ENCODE measurements at regions not wholly inside any gene's neighbourhood (a gene's known extent, or its start where the extent isn't known, plus 50 kb on each side); places are given as distances from the start of the nearest gene placed in this dataset.

- CTCF ChIA-PET, result no interaction called here
- RAD21 ChIA-PET (ENCODE audit: low non-redundant PET in 1 of 2, low total read pairs in 2 of 2, uncharacterized antibody in 2 of 2, unreplicated experiment in 2 of 2), result no interaction called here
- POLR2A ChIA-PET, result no interaction called here
- Histone ChIP-seq H3K9me2 (ENCODE audit: insufficient read depth) (no peaks in the 10 kb centered on the region), H3K79me2 (ENCODE audit: insufficient read depth, low read length) (no peaks in the 10 kb centered on the region), H3K27me3 (ENCODE audit: insufficient read depth, low read length) (no peaks in the 10 kb centered on the region), H3K9ac (ENCODE audit: low read length) (no peak overlapping the region), H3K36me3 (ENCODE audit: control insufficient read depth in 1 of 2, insufficient read depth in 2 of 2, low read length in 2 of 2) (no peaks in the 10 kb centered on the region), H3K9me3 (ENCODE audit: control insufficient read depth in 1 of 2, insufficient read depth in 1 of 2, low read depth in 1 of 2, low read length in 2 of 2) (no peaks in the 10 kb centered on the region; a peak in 1 of 4 replicates), H3K4me3 (replicated peaks in 1 of 2; ENCODE audit: low read depth in 1 of 2, low read length in 2 of 2) (no peak overlapping the region), H2AFZ (ENCODE audit: low read depth, low read length, poor library complexity, severe bottlenecking) (no peak overlapping the region), H4K20me1 (ENCODE audit: insufficient read depth) (no peaks in the 10 kb centered on the region), H3K4me1 (ENCODE audit: control insufficient read depth in 1 of 2, insufficient read depth in 2 of 2, low read length in 2 of 2) (no peaks in the 10 kb centered on the region), H3K27ac (ENCODE audit: low read depth, low read length) (no peak overlapping the region), H3K4me2 (ENCODE audit: low read length) (no peak overlapping the region)
- TF ChIP-seq SP1 (IDR thresholded peaks at IDR 0.05; ENCODE audit: low read depth) (no peak), RAD21 (IDR thresholded peaks at IDR 0.05; ENCODE audit: low read depth) (no peak), YY1 (IDR thresholded peaks at IDR 0.05; ENCODE audit: extremely low read depth, insufficient replicate concordance, low read depth, low read length) (no peak), ZBTB33 (IDR thresholded peaks at IDR 0.05; ENCODE audit: extremely low read depth, insufficient replicate concordance, low read length) (no peak), EGR1 (IDR thresholded peaks at IDR 0.05; ENCODE audit: low read depth) (no peak), POLR2A (IDR thresholded peaks at IDR 0.05; ENCODE audit: borderline replicate concordance, extremely low read depth, insufficient read depth, insufficient read length) (no peak)
- intact Hi-C loops (cut with micrococcal nuclease), result no loop called here
- DNase-seq (ENCODE audit: low read depth, low spot score) (no peak), ATAC-seq (no peak)
- no TSS peak for BruUV-seq (replicated peaks)
Measured at GRCh38 chr6:94041945-94042709, 622.8 kb upstream of the EPHA7 start.

GRCh38 chr6:94036024-94036423 is 616.7 kb upstream of the EPHA7 start:
- no peaks in the 10 kb centered on the region for H3K36me3 ChIP-seq (ENCODE audit: control insufficient read depth in 1 of 2, insufficient read depth in 2 of 2, low read length in 2 of 2)
- H3K4me1 ChIP-seq (ENCODE audit: control insufficient read depth in 1 of 2, insufficient read depth in 2 of 2, low read length in 2 of 2), result no peaks in the 10 kb centered on the region
- peaks cover 0 to 18% of the 10 kb centered on the region in 2 experiments; a peak in 2 of 4 replicates for H3K9me3 ChIP-seq (ENCODE audit: control insufficient read depth in 1 of 2, insufficient read depth in 1 of 2, low read depth in 1 of 2, low read length in 2 of 2)
- ChIA-PET RAD21 (ENCODE audit: low non-redundant PET in 1 of 2, low total read pairs in 2 of 2, uncharacterized antibody in 2 of 2, unreplicated experiment in 2 of 2) (no interaction called here), POLR2A (no interaction called here), CTCF (no interaction called here)
- no peak overlapping the region for H3K9ac ChIP-seq (ENCODE audit: low read length)
- no peak for ATAC-seq
- no peaks in the 10 kb centered on the region for H4K20me1 ChIP-seq (ENCODE audit: insufficient read depth)
- H3K27me3 ChIP-seq (ENCODE audit: insufficient read depth, low read length), result no peaks in the 10 kb centered on the region
- DNase-seq (ENCODE audit: low read depth, low spot score), result no peak
- no peak overlapping the region for H3K4me2 ChIP-seq (ENCODE audit: low read length)
- intact Hi-C loops (cut with micrococcal nuclease), result no loop called here
- H2AFZ ChIP-seq (ENCODE audit: low read depth, low read length, poor library complexity, severe bottlenecking), result no peak overlapping the region
- H3K9me2 ChIP-seq (ENCODE audit: insufficient read depth), result no peaks in the 10 kb centered on the region
- BruUV-seq (replicated peaks), result no TSS peak
- no peak overlapping the region for H3K4me3 ChIP-seq (replicated peaks in 1 of 2; ENCODE audit: low read depth in 1 of 2, low read length in 2 of 2)
- no peaks in the 10 kb centered on the region for H3K79me2 ChIP-seq (ENCODE audit: insufficient read depth, low read length)
- no peak overlapping the region for H3K27ac ChIP-seq (ENCODE audit: low read depth, low read length)
- TF ChIP-seq, protein P1, sequence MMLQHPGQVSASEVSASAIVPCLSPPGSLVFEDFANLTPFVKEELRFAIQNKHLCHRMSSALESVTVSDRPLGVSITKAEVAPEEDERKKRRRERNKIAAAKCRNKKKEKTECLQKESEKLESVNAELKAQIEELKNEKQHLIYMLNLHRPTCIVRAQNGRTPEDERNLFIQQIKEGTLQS (IDR thresholded peaks at IDR 0.05), result no peak
- no peak for TF ChIP-seq FOSL1 (IDR thresholded peaks at IDR 0.05; ENCODE audit: low read depth)
- no peak for TF ChIP-seq RAD21 (IDR thresholded peaks at IDR 0.05; ENCODE audit: low read depth)
- TF ChIP-seq POLR2AphosphoS5 (IDR thresholded peaks at IDR 0.05; ENCODE audit: low read depth, low read length), result no peak
- TF ChIP-seq CTCF (IDR thresholded peaks at IDR 0.05 in 2 of 3, conservative IDR thresholded peaks at IDR 0.05 in 1 of 3; ENCODE audit: borderline replicate concordance in 1 of 3, insufficient read depth in 1 of 3, low read depth in 2 of 3, low read length in 2 of 3), result no peak
- TF ChIP-seq CBX3 (IDR thresholded peaks at IDR 0.05; ENCODE audit: low read depth), result no peak
- TF ChIP-seq, protein P2, sequence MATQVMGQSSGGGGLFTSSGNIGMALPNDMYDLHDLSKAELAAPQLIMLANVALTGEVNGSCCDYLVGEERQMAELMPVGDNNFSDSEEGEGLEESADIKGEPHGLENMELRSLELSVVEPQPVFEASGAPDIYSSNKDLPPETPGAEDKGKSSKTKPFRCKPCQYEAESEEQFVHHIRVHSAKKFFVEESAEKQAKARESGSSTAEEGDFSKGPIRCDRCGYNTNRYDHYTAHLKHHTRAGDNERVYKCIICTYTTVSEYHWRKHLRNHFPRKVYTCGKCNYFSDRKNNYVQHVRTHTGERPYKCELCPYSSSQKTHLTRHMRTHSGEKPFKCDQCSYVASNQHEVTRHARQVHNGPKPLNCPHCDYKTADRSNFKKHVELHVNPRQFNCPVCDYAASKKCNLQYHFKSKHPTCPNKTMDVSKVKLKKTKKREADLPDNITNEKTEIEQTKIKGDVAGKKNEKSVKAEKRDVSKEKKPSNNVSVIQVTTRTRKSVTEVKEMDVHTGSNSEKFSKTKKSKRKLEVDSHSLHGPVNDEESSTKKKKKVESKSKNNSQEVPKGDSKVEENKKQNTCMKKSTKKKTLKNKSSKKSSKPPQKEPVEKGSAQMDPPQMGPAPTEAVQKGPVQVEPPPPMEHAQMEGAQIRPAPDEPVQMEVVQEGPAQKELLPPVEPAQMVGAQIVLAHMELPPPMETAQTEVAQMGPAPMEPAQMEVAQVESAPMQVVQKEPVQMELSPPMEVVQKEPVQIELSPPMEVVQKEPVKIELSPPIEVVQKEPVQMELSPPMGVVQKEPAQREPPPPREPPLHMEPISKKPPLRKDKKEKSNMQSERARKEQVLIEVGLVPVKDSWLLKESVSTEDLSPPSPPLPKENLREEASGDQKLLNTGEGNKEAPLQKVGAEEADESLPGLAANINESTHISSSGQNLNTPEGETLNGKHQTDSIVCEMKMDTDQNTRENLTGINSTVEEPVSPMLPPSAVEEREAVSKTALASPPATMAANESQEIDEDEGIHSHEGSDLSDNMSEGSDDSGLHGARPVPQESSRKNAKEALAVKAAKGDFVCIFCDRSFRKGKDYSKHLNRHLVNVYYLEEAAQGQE (IDR thresholded peaks at IDR 0.05; ENCODE audit: low read depth), result no peak

All from HCT116 (cell line).